Peyer's patch (tissue), 4 donors: ENCODE measurements at regions not wholly inside any gene's neighbourhood (a gene's known extent, or its start where the extent isn't known, plus 50 kb on each side); places are given as distances from the start of the nearest gene placed in this dataset.

Source experiments
- POLR2A ChIP-seq, 2 donors: fragments of 450-650 bp; IDR thresholded peaks; one replicate each; pipeline ENCODE4 v1.5.1; 2017; ENCODE audit warnings: antibody characterized with exemption in 2 of 2, mild to moderate bottlenecking in 2 of 2, moderate library complexity in 2 of 2
- TF ChIP-seq, protein P1 (sequence below), 6 experiments: fragments of 450-650 bp in 4 of 6; fragments of 200-600 bp in 2 of 6; sonication (generic) in 1 of 6; IDR thresholded peaks; one replicate each; pipeline ENCODE4 v1.5.1; 2017 to 2019; ENCODE audit warnings: antibody characterized with exemption in 6 of 6, mild to moderate bottlenecking in 3 of 6, moderate library complexity in 1 of 6

DNA sequence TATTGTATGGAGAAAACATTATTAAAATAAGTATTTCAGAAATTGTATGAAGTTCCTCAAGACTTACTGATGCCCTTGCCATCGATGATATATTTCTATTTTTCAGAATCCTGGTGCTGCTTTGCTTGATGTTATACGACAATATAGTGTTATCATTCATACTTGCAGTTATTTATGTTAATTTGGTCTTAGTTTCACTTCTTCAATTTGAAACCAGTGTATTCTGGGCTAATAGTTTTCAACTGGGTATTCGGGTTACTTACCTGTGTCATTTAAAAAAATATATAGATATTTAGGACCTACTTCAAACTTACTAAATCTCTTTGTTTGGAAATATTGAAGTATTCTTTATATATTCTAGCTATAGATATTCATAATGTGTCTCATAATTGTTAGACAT lies 1414.7 kb downstream of the C4orf33 start:
- TF ChIP-seq, protein P1, sequence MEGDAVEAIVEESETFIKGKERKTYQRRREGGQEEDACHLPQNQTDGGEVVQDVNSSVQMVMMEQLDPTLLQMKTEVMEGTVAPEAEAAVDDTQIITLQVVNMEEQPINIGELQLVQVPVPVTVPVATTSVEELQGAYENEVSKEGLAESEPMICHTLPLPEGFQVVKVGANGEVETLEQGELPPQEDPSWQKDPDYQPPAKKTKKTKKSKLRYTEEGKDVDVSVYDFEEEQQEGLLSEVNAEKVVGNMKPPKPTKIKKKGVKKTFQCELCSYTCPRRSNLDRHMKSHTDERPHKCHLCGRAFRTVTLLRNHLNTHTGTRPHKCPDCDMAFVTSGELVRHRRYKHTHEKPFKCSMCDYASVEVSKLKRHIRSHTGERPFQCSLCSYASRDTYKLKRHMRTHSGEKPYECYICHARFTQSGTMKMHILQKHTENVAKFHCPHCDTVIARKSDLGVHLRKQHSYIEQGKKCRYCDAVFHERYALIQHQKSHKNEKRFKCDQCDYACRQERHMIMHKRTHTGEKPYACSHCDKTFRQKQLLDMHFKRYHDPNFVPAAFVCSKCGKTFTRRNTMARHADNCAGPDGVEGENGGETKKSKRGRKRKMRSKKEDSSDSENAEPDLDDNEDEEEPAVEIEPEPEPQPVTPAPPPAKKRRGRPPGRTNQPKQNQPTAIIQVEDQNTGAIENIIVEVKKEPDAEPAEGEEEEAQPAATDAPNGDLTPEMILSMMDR (IDR thresholded peaks at IDR 0.05), result no peak
- TF ChIP-seq POLR2A (IDR thresholded peaks at IDR 0.05), result no peak
